Subcutaneous abdominal adipose tissue (tissue), 5 donors: ENCODE measurements at regions not wholly inside any gene's neighbourhood (a gene's known extent, or its start where the extent isn't known, plus 50 kb on each side); places are given as distances from the start of the nearest gene placed in this dataset.

Source experiments
- H3K27ac ChIP-seq: one replicate; pipeline ENCODE4 v1.7.0; 2013; ENCODE audit warnings: low read depth, mild to moderate bottlenecking, inconsistent platforms, low read length, moderate library complexity
- H3K27me3 ChIP-seq, 5 donors: one replicate each; pipeline ENCODE4 v1.7.0; 2013; ENCODE audit warnings: low read length in 5 of 5, inconsistent platforms in 1 of 5; ENCODE audit not compliant: control insufficient read depth in 5 of 5, insufficient read depth in 4 of 5
- H3K36me3 ChIP-seq, 5 donors: one replicate each; pipeline ENCODE4 v1.7.0; 2013; ENCODE audit warnings: low read length in 5 of 5; ENCODE audit not compliant: control insufficient read depth in 5 of 5, insufficient read depth in 5 of 5
- H3K4me1 ChIP-seq, 5 donors: one replicate each; pipeline ENCODE4 v1.7.0; 2013; ENCODE audit warnings: low read length in 5 of 5, mild to moderate bottlenecking in 3 of 5, moderate library complexity in 1 of 5; ENCODE audit not compliant: control insufficient read depth in 5 of 5, insufficient read depth in 5 of 5
- H3K4me3 ChIP-seq, 5 donors: one replicate each; pipeline ENCODE4 v1.7.0; 2013; ENCODE audit warnings: low read length in 5 of 5, low read depth in 1 of 5
- H3K9ac ChIP-seq, 5 donors: one replicate each; pipeline ENCODE4 v1.7.0; 2013; ENCODE audit warnings: low read length in 5 of 5, mild to moderate bottlenecking in 4 of 5, moderate library complexity in 3 of 5
- H3K9me3 ChIP-seq, 5 donors: one replicate each; pipeline ENCODE4 v1.7.0; 2013; ENCODE audit warnings: low read length in 5 of 5; ENCODE audit not compliant: control insufficient read depth in 5 of 5
- donor health status: healthy.
- donor health status: healthy.
- donor health status: healthy.
- donor health status: healthy.
- donor health status: healthy.

DNA sequence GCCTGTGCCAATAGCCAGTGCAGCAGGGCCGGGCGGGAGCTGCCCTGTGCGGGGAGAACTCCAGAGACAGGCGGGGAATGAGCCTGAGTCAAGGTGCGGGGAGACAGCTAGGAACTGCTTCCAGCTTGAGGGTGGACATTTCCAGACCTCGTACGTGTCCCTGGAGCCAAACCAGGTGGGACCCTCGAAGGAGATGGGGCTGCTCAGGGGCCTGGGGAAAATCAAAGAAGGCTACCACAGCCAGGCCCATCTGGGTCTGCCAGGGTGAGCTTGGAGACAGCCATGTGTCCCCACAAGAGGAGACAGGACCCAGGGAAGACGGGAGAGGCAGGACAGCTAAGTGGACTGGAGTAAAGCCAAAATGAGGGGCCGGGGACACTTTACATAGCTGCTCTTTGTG is 504.9 kb upstream of the MGMT start:
- Histone ChIP-seq H3K27ac (no peak overlapping the region), H3K9me3 (no peaks in the 10 kb centered on the region), H3K4me3 (no peak overlapping the region), H3K4me1 (no peaks in the 10 kb centered on the region), H3K36me3 (no peaks in the 10 kb centered on the region), H3K9ac (no peak overlapping the region), H3K27me3 (peaks cover 0 to 4% (median 0%) of the 10 kb centered on the region in 5 donors)

DNA sequence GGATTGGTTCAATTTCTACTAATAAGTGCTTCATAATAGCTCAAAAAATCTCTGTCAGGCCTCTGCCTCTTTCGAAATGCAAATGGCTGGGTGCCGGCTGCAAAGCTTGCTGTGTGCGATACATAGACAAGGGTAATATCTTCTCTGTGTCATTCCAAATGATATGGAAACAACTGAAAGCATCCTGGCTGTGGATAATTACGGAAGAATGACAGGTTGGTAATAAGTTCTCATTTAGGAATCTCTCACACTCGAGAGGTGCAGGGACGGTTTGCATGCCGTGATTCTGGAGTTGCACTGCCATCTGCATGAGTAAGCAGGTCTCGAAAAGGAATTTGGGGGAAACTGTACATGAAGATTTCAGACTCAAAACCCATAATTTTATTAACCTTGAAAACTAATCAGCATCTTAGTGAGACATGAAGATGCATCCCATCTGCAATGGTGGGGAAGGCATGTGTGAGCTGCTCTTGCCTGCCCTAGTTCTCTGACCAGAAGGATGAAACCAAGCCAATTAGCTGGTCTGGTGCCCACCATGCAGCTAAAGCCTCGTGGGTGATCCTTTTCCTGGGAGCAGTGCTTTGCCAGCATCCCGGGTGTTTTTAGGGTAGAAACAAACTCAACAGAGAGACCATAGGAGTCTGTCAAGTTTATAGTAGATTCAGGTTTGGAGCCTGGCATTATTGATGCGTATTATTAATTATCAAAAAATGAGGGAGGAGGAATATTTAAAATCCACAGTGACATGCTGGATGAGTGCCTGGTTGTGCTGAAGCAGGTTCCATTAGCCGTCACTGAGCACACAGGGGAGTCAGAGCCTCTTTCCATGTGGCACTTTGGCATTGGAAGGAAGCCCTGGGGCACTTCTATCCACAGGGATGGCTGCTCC is 503.6 kb upstream of the MGMT start:
- Histone ChIP-seq H3K9me3 (no peaks in the 10 kb centered on the region), H3K4me1 (no peaks in the 10 kb centered on the region), H3K27me3 (peaks cover 0 to 4% (median 0%) of the 10 kb centered on the region in 5 donors), H3K27ac (no peak overlapping the region), H3K9ac (no peak overlapping the region), H3K36me3 (no peaks in the 10 kb centered on the region), H3K4me3 (no peak overlapping the region)

DNA sequence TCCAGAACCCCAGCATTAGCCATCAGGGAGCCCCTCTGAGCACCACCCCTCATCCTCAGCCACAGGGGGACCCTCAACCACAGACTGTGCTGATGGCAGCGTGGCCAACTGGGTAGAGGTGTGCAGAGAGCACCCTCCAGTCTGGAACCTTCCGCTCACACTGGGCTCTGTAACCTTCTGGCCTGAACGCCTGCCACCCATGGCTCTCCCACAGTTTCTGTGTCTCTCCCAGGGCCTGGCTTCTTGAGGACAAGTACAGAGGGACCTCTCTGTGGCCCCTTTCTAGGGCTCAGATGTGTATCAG is 503.0 kb upstream of the MGMT start:
- Histone ChIP-seq H3K36me3 (no peaks in the 10 kb centered on the region), H3K4me1 (no peaks in the 10 kb centered on the region), H3K9ac (no peak overlapping the region), H3K27ac (no peak overlapping the region), H3K27me3 (peaks cover 0 to 4% (median 0%) of the 10 kb centered on the region in 5 donors), H3K9me3 (no peaks in the 10 kb centered on the region), H3K4me3 (no peak overlapping the region)

DNA sequence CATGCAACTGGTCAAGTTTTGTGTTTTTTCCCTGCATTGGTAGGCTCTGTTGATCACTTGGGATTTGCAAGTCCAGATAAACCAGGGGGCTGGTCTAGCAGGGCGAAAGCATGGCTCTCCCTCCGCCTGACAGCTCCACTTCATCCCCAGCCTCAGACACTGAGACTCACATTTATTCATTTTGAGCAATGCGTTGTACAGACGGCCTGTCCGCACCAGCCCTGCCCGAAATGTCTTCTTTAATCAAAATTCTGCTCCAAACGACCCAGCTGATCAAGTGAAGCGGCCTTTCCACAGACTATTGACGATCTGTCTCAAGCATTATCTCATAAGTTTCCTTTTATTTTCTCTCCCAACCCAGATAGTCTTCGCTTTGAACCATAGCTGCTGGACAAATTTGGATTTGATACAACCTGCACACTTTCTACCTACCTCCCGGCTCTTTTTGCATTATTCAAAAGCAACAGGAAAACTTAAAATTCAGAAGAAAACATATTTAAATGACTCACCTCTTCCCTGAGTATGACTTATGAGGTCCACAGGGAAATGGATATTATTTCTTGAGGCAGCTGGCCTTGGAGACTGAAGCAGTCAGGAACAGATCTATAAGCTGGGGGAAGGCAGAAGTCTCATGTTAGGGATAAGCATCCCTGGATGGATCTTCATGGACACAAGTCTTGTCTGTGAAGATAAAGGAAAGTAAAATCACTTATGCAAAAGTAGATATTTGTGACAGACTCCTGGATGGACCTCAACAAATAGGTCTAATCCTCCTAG is 498.9 kb upstream of the MGMT start:
- no peak overlapping the region for H3K27ac ChIP-seq

DNA sequence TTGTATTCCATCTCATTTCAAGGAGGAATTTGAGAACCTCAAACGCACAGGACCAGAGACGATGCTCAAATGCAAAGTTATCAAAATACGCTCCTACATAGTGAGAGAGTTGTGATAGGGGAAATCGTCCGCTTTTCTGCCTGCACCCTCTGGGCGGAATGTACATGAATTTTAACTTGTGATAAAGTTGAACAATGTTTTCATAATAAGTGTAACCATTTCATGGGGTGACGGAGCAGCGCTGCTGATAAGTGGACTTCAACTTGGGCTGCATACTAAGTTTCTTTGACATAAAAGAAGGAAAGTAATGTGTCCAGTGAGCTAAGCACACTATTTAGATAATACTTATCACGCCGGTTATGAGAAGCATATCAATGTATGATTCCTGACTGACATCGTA is 497.5 kb upstream of the MGMT start:
- Histone ChIP-seq H3K9me3 (no peaks in the 10 kb centered on the region), H3K36me3 (no peaks in the 10 kb centered on the region), H3K27ac (no peak overlapping the region), H3K9ac (no peak overlapping the region), H3K4me3 (no peak overlapping the region), H3K4me1 (no peaks in the 10 kb centered on the region), H3K27me3 (no peaks in the 10 kb centered on the region)

More for the DNA sequence above, 498.9 kb upstream of the MGMT start:
- H3K4me1 ChIP-seq, result no peaks in the 10 kb centered on the region
- H3K9ac ChIP-seq, result no peak overlapping the region
- no peak overlapping the region for H3K4me3 ChIP-seq
- peaks cover 0 to 4% (median 0%) of the 10 kb centered on the region in 5 donors for H3K27me3 ChIP-seq
- H3K36me3 ChIP-seq, result no peaks in the 10 kb centered on the region
- H3K9me3 ChIP-seq, result no peaks in the 10 kb centered on the region

DNA sequence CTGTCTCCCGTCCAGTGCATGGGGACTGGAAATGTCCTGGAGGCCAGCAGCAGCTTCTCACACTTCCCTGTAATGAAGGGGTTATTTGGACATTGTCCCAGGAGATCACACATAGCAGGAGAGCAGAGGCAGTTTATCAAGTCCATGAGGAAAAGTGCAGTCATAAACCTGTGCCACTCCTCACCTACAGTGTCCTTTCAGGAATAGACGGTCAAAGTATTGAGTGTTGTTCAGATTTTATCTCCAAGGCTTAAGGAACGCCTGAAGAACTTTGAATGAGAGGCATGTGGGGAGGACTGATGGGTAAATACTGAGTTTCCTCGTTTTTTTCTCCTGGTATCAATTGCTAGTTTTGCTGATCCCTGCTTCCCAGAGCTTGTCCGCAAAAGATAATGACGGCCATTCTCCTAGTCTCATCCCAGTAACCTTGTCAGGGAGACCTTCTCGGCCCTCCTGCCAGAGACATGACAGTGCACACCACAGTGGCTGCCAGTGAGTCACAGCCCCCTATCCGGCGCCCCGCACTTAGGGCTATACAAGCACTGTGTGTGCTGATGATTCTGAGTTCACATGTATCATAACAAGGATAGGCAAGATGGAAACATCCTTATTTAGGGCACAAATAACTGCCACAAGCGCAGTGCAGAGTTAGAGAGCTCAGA is 495.5 kb upstream of the MGMT start:
- Histone ChIP-seq H3K9me3 (no peaks in the 10 kb centered on the region), H3K9ac (no peak overlapping the region), H3K27me3 (no peaks in the 10 kb centered on the region), H3K36me3 (no peaks in the 10 kb centered on the region), H3K4me1 (no peaks in the 10 kb centered on the region), H3K4me3 (no peak overlapping the region), H3K27ac (no peak overlapping the region)

DNA sequence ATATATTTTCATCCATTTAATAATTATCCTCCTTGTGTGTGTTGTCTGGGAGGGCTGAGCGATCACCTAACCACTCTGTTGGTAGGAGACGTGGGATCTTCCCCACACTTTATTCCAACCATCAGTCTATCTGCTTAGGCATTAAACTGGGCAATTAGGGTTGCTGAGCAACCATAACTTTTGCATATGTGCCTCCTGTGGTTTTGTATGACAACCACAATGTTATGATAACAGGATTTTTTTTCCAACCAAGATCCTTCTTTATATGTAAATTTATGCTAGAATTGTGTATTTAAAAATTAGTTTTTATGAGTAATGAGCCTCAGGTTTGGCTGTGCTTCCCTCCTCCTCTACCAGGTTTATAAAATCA is 495.0 kb upstream of the MGMT start:
- Histone ChIP-seq H3K27me3 (no peaks in the 10 kb centered on the region), H3K9me3 (no peaks in the 10 kb centered on the region), H3K4me1 (no peaks in the 10 kb centered on the region), H3K9ac (no peak overlapping the region), H3K4me3 (no peak overlapping the region), H3K27ac (no peak overlapping the region), H3K36me3 (no peaks in the 10 kb centered on the region)

DNA sequence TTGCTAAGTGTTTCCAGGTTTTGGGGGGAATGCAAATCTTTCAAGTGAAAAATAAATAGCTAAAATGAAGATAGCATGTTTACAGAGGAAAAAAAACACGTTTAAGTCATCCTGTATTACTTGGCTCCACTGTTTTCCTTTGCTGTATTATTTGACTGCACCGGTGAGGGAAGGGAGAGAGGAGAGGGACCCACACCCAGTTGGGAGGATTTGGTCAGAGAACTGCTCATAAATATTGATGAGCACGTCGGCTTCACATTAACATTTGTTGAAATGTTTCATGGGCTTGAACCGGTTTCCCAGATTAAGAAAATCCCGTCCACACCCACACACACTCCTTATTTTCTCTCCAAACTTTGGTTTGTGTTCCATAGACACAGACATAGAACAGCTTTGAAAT is 493.8 kb upstream of the MGMT start:
- no peaks in the 10 kb centered on the region for H3K36me3 ChIP-seq
- H3K9me3 ChIP-seq, result no peaks in the 10 kb centered on the region
- H3K4me1 ChIP-seq, result no peaks in the 10 kb centered on the region
- H3K9ac ChIP-seq, result no peak overlapping the region
- H3K4me3 ChIP-seq, result no peak overlapping the region
- H3K27me3 ChIP-seq, result no peaks in the 10 kb centered on the region
- H3K27ac ChIP-seq, result no peak overlapping the region

DNA sequence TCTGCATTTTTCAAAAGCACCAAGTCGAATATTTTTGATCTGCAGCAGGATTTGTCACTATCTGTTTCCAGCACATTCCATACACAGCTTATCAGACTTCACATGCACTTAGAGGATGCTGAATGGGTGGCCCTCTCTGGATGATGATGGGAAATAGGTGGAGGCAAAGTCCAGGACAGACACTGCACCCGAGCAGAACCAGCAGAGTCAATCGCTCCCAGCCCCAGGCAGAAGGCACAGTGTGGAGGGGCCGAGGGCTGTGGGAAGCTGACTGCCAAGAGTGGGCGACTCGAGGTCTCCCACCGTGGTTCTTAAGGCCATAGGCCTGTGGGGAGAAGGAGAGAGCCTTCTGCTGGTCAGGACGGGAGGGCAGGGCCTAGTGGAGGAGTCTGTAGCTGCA is 490.2 kb upstream of the MGMT start:
- H3K27ac ChIP-seq, result no peak overlapping the region
- no peaks in the 10 kb centered on the region for H3K4me1 ChIP-seq
- no peak overlapping the region for H3K4me3 ChIP-seq
- H3K27me3 ChIP-seq, result peaks cover 0 to 3% (median 0%) of the 10 kb centered on the region in 5 donors
- H3K36me3 ChIP-seq, result no peaks in the 10 kb centered on the region
- H3K9ac ChIP-seq, result no peak overlapping the region
- no peaks in the 10 kb centered on the region for H3K9me3 ChIP-seq

DNA sequence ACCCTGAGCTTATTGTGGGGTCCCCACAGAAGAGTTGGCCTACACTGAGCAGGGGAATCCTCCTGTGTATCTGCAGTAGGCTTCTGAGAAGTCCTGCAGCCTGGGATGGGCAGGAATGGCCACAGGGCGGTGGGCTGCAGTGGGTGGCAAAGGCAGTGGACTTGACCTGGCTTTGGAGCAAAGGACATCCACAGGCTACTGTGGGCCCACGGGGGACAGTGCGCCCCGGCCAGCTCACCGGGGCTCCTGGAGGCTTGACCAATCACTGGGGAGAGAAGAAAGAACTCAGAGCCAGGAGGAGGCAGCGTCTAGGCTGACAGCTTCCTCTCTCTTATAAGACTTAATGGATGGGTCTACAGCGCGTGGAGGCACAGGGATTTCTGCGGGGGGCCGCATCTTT is 488.8 kb upstream of the MGMT start:
- Histone ChIP-seq H3K27me3 (peaks cover 0 to 3% (median 0%) of the 10 kb centered on the region in 5 donors), H3K36me3 (no peaks in the 10 kb centered on the region), H3K4me1 (no peaks in the 10 kb centered on the region), H3K27ac (no peak overlapping the region), H3K9ac (no peak overlapping the region), H3K9me3 (no peaks in the 10 kb centered on the region), H3K4me3 (no peak overlapping the region)
